ENCODE measurements at regions not wholly inside any gene's neighbourhood (a gene's known extent, or its start where the extent isn't known, plus 50 kb on each side); places are given as distances from the start of the nearest gene placed in this dataset.

GRCh38 chr1:103190766-103191165 lies 82.4 kb upstream of the COL11A1 start:
- H3K27ac ChIP-seq: no peak overlapping the region
- H3K36me3 ChIP-seq: no peaks in the 10 kb centered on the region
- no peaks in the 10 kb centered on the region for H3K9me3 ChIP-seq
- H3K27me3 ChIP-seq (replicated peaks; ENCODE audit: insufficient read depth): no peaks in the 10 kb centered on the region
- ATAC-seq (ENCODE audit: insufficient number of reproducible peaks, low FRiP score, low read depth) (no peak), DNase-seq (ENCODE audit: low spot score) (no peak)
- H3K4me3 ChIP-seq: no peak overlapping the region
- TF ChIP-seq CTCF (IDR thresholded peaks at IDR 0.05): no peak
- H3K4me1 ChIP-seq (ENCODE audit: control insufficient read depth in 1 of 2, low read depth in 2 of 2): no peaks in the 10 kb centered on the region

GRCh38 chr1:103187673-103188072 lies 79.4 kb upstream of the COL11A1 start:
- Histone ChIP-seq H3K4me3 (no peak overlapping the region), H3K36me3 (no peaks in the 10 kb centered on the region), H3K4me1 (ENCODE audit: control insufficient read depth in 1 of 2, low read depth in 2 of 2) (no peaks in the 10 kb centered on the region), H3K27ac (no peak overlapping the region), H3K27me3 (replicated peaks; ENCODE audit: insufficient read depth) (no peaks in the 10 kb centered on the region), H3K9me3 (no peaks in the 10 kb centered on the region)
- ATAC-seq (ENCODE audit: insufficient number of reproducible peaks, low FRiP score, low read depth) (no peak), DNase-seq (ENCODE audit: low spot score) (no peak)
- no peak for TF ChIP-seq CTCF (IDR thresholded peaks at IDR 0.05)

- Histone ChIP-seq H3K9me3 (no peaks in the 10 kb centered on the region), H3K27me3 (replicated peaks; ENCODE audit: insufficient read depth) (no peaks in the 10 kb centered on the region), H3K4me1 (ENCODE audit: control insufficient read depth in 1 of 2, low read depth in 2 of 2) (peaks cover 0 to 4% of the 10 kb centered on the region in 2 donors), H3K27ac (no peak overlapping the region), H3K36me3 (no peaks in the 10 kb centered on the region), H3K4me3 (no peak overlapping the region)
- DNase-seq (ENCODE audit: low spot score) (no peak), ATAC-seq (ENCODE audit: insufficient number of reproducible peaks, low FRiP score, low read depth) (no peak)
- no peak for TF ChIP-seq CTCF (IDR thresholded peaks at IDR 0.05)
Measured at GRCh38 chr1:103180660-103181059, 72.3 kb upstream of the COL11A1 start.

GRCh38 chr1:103177108-103177775 lies 68.9 kb upstream of the COL11A1 start:
- no peak for DNase-seq (ENCODE audit: low spot score)
- no peak overlapping the region for H3K27ac ChIP-seq
- no peak for ATAC-seq (ENCODE audit: insufficient number of reproducible peaks, low FRiP score, low read depth)
- no peak for TF ChIP-seq CTCF (IDR thresholded peaks at IDR 0.05)
- no peaks in the 10 kb centered on the region for H3K27me3 ChIP-seq (replicated peaks; ENCODE audit: insufficient read depth)
- no peak overlapping the region for H3K4me3 ChIP-seq
- H3K4me1 ChIP-seq (ENCODE audit: control insufficient read depth in 1 of 2, low read depth in 2 of 2): peaks cover 0 to 4% of the 10 kb centered on the region in 2 donors
- H3K9me3 ChIP-seq: no peaks in the 10 kb centered on the region
- no peaks in the 10 kb centered on the region for H3K36me3 ChIP-seq

- ATAC-seq (ENCODE audit: insufficient number of reproducible peaks, low FRiP score, low read depth) (no peak), DNase-seq (ENCODE audit: low spot score) (no peak)
- no peak for TF ChIP-seq CTCF (IDR thresholded peaks at IDR 0.05)
- H3K36me3 ChIP-seq: no peaks in the 10 kb centered on the region
- no peaks in the 10 kb centered on the region for H3K9me3 ChIP-seq
- H3K4me1 ChIP-seq (ENCODE audit: control insufficient read depth in 1 of 2, low read depth in 2 of 2): no peaks in the 10 kb centered on the region
- no peak overlapping the region for H3K27ac ChIP-seq
- no peaks in the 10 kb centered on the region for H3K27me3 ChIP-seq (replicated peaks; ENCODE audit: insufficient read depth)
- H3K4me3 ChIP-seq: no peak overlapping the region
Measured at GRCh38 chr1:103171041-103171590, 62.8 kb upstream of the COL11A1 start.

Data from thoracic aorta (tissue), 2 donors.